Colonic mucosa (tissue), 4 donors: ENCODE measurements at regions not wholly inside any gene's neighbourhood (a gene's known extent, or its start where the extent isn't known, plus 50 kb on each side); places are given as distances from the start of the nearest gene placed in this dataset.

ENCODE experiments used
- DNase-seq: peaks from one replicate; pipeline ENCODE4 v3.0.0-alpha.2; 2020
- H3K27ac ChIP-seq: fragments of 200-600 bp; one replicate; pipeline ENCODE4 v1.8.0; 2021
- H3K27me3 ChIP-seq: fragments of 200-600 bp; one replicate; pipeline ENCODE4 v1.8.0; 2021
- H3K36me3 ChIP-seq: fragments of 200-600 bp; one replicate; pipeline ENCODE4 v1.8.0; 2021
- H3K4me1 ChIP-seq: fragments of 200-600 bp; one replicate; pipeline ENCODE4 v1.8.0; 2021; ENCODE audit warnings: mild to moderate bottlenecking
- H3K4me3 ChIP-seq: fragments of 200-600 bp; one replicate; pipeline ENCODE4 v1.8.0; 2021
- H3K9ac ChIP-seq, 2 donors: one replicate each; pipeline ENCODE4 v1.7.0; 2013; ENCODE audit warnings: control low read depth in 2 of 2, low read depth in 2 of 2, low read length in 2 of 2
- H3K9me3 ChIP-seq: fragments of 200-600 bp; one replicate; pipeline ENCODE4 v1.8.0; 2021
- intact Hi-C: fragments of 100-400 bp; cut with DNase I; formaldehyde crosslinking; loops from one replicate; pipeline ENCODE4 v1.14.1; 2022
- TF ChIP-seq, protein P1 (sequence below): fragments of 200-600 bp; IDR thresholded peaks from one replicate; pipeline ENCODE4 v1.8.0; 2022; ENCODE audit warnings: antibody characterized with exemption, mild to moderate bottlenecking
- donor health status: healthy.
- donor health status: DM: no; HTN: no; CAD: no.
- donor health status: DM: no; HTN: no; CAD: no.

DNA sequence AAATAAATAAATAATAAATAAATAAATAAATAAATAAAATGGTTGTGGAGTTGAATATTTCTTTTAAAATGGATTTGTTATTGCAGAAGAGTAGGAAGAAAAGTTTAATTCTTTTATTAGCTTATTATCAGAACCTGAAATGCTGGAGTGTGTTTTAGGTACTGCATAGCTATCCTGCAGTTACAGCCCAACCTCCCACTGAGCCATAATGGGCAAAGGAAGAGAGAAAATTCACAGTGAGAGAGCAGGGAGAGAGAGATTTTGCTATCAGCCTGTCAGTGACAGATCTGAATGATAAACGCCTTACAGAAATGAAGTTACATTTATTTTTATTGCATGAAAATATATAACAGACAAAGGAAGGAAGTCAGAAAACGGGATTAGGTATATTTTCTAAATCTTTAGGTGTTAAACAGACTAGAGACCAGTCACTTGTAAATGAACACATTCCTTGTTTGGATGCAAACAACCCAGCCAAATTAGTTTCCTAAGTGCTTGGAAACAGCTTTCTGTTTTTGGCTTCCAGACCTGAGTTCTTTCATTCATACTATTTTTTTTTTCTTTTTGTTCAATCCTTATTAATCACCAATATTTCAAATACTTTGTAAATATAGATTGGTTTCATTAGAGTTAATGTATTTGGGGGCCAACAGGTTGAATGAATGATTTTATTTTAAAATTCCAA lies 425.3 kb downstream of the USP25 start:
- Histone ChIP-seq H3K27ac (no peak overlapping the region), H3K36me3 (no peaks in the 10 kb centered on the region), H3K27me3 (no peaks in the 10 kb centered on the region), H3K4me1 (no peaks in the 10 kb centered on the region), H3K4me3 (no peak overlapping the region), H3K9me3 (no peaks in the 10 kb centered on the region), H3K9ac (no peak overlapping the region)
- intact Hi-C loops = no loop called here
- TF ChIP-seq, protein P1, sequence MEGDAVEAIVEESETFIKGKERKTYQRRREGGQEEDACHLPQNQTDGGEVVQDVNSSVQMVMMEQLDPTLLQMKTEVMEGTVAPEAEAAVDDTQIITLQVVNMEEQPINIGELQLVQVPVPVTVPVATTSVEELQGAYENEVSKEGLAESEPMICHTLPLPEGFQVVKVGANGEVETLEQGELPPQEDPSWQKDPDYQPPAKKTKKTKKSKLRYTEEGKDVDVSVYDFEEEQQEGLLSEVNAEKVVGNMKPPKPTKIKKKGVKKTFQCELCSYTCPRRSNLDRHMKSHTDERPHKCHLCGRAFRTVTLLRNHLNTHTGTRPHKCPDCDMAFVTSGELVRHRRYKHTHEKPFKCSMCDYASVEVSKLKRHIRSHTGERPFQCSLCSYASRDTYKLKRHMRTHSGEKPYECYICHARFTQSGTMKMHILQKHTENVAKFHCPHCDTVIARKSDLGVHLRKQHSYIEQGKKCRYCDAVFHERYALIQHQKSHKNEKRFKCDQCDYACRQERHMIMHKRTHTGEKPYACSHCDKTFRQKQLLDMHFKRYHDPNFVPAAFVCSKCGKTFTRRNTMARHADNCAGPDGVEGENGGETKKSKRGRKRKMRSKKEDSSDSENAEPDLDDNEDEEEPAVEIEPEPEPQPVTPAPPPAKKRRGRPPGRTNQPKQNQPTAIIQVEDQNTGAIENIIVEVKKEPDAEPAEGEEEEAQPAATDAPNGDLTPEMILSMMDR = no peak
- no peak for DNase-seq

GRCh38 chr21:16156841-16157489 lies 427.2 kb downstream of the USP25 start:
- Histone ChIP-seq H3K36me3 (no peaks in the 10 kb centered on the region), H3K4me1 (no peaks in the 10 kb centered on the region), H3K27ac (no peak overlapping the region), H3K9me3 (no peaks in the 10 kb centered on the region), H3K4me3 (no peak overlapping the region), H3K9ac (no peak overlapping the region), H3K27me3 (no peaks in the 10 kb centered on the region)
- no peak for DNase-seq
- intact Hi-C loops = no loop called here
- TF ChIP-seq, protein P1 = no peak

DNA sequence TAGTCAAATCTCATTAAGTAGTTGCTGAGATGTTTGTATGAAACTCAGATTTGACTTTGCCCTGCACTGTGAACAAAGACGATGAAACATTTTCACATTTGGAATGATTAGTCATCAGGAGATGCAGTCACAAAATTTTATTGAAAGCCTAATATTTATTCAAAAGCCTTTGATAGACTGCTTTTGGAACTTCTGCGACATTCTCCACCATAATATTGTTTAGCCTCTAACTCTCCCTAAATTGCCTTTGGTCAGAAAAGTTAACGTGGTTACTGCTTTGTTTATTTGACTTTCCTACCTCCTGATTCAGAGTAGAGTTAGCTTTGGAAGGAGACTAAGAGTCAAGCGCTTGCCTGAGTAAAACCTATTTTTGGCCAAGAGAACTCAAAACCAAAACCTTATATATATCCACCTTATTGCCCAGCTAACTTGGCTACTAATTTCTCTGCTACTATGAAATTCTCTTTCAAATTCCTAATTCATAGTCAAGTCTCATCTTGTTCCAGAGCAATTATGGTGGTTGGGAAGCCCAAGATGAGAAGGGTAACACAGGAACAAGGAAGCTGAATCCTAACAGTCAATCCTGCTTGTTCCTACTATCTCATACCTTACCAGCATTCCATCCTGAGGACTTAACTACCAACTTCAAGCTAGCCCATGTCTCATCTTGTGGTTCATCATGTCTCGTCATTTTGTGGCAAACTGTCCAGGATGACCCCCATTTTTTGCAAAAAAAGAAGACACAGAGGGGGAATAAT lies 429.6 kb downstream of the USP25 start:
- H3K27ac ChIP-seq = no peak overlapping the region
- no peaks in the 10 kb centered on the region for H3K9me3 ChIP-seq
- no peak overlapping the region for H3K9ac ChIP-seq
- no peaks in the 10 kb centered on the region for H3K27me3 ChIP-seq
- intact Hi-C loops = no loop called here
- no peak overlapping the region for H3K4me3 ChIP-seq
- H3K4me1 ChIP-seq = no peaks in the 10 kb centered on the region
- no peaks in the 10 kb centered on the region for H3K36me3 ChIP-seq
- TF ChIP-seq, protein P1 = no peak
- no peak for DNase-seq

GRCh38 chr21:16159971-16160350 lies 430.2 kb downstream of the USP25 start:
- DNase-seq = no peak
- TF ChIP-seq, protein P1 = no peak
- H3K27me3 ChIP-seq = no peaks in the 10 kb centered on the region
- no peak overlapping the region for H3K27ac ChIP-seq
- intact Hi-C loops = no loop called here
- H3K36me3 ChIP-seq = no peaks in the 10 kb centered on the region
- H3K9ac ChIP-seq = no peak overlapping the region
- H3K4me3 ChIP-seq = no peak overlapping the region
- no peaks in the 10 kb centered on the region for H3K4me1 ChIP-seq
- no peaks in the 10 kb centered on the region for H3K9me3 ChIP-seq

GRCh38 chr21:16162953-16163352 lies 433.2 kb downstream of the USP25 start:
- intact Hi-C loops = no loop called here
- H3K9ac ChIP-seq = no peak overlapping the region

More at GRCh38 chr21:16162953-16163352, 433.2 kb downstream of the USP25 start:
- Histone ChIP-seq H3K9me3 (no peaks in the 10 kb centered on the region), H3K4me1 (no peaks in the 10 kb centered on the region), H3K4me3 (no peak overlapping the region), H3K36me3 (no peaks in the 10 kb centered on the region), H3K27me3 (no peaks in the 10 kb centered on the region), H3K27ac (no peak overlapping the region)
- TF ChIP-seq, protein P1 = no peak
- no peak for DNase-seq
